ENCODE measurements at regions not wholly inside any gene's neighbourhood (a gene's known extent, or its start where the extent isn't known, plus 50 kb on each side); places are given as distances from the start of the nearest gene placed in this dataset.

DNA sequence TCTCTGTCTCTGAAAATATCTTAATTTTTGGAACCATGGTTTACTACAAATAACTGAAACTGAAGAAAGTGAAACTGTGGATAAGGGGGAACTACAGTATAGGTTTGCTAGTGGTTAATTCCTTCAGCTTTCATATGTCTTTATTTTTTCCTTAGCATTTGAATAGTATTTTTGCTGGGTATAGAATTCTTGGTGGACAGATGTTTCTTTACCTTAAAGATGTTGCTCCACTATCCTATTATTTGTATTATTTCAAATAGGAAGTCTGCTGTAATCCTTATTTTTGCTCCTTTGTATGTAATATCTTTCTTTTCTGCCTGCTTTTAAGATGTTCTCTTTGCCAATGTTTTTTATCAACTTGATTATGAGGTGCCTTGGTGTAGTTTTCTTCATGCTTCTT is 152.9 kb upstream of the ISL1 start:
- no peak overlapping the region for H3K4ac ChIP-seq (replicated peaks; ENCODE audit: insufficient read length, low read depth, low read length)
- no peak for TF ChIP-seq BCL11A (IDR thresholded peaks at IDR 0.05; ENCODE audit: low read depth in 2 of 2, low read length in 2 of 2)
- no peak for TF ChIP-seq JUN (IDR thresholded peaks at IDR 0.05; ENCODE audit: low read depth, low read length)
- TF ChIP-seq ASH2L (IDR thresholded peaks at IDR 0.05; ENCODE audit: low read length): no peak
- no peak for TF ChIP-seq HDAC2 (IDR thresholded peaks at IDR 0.05; ENCODE audit: borderline replicate concordance in 1 of 2, low read depth in 2 of 2, low read length in 2 of 2)
- no peak for TF ChIP-seq ZNF274 (IDR thresholded peaks at IDR 0.05; ENCODE audit: borderline replicate concordance, extremely low read depth, low read length)
- FAIRE-seq (no peak), DNase-seq (ENCODE audit: low read depth in 1 of 2, low spot score in 2 of 2) (no peak)
- H3K27me3 ChIP-seq (replicated peaks in 1 of 4; ENCODE audit: control insufficient read depth in 3 of 4, extremely low read depth in 1 of 4, insufficient read depth in 3 of 4, low read length in 3 of 4): no peaks in the 10 kb centered on the region
- no peaks in the 10 kb centered on the region for H3K79me2 ChIP-seq (ENCODE audit: control insufficient read depth in 1 of 2, insufficient read depth in 2 of 2, low read length in 2 of 2)
- no peak overlapping the region for H3K18ac ChIP-seq (ENCODE audit: extremely low read depth, low read length)
- H3K79me1 ChIP-seq (ENCODE audit: low read depth, low read length): no peaks in the 10 kb centered on the region
- H4K5ac ChIP-seq (ENCODE audit: insufficient read length, low read depth, low read length): no peak overlapping the region
- no peak overlapping the region for H2AK5ac ChIP-seq (ENCODE audit: low read depth, low read length)
- ChIA-PET POLR2A (ENCODE audit: partially characterized antibody) (no interaction called here), CTCF (ENCODE audit: partially characterized antibody) (no interaction called here)
- H3K9ac ChIP-seq (replicated peaks in 1 of 4; ENCODE audit: extremely low read depth in 1 of 4, low read depth in 3 of 4, low read length in 3 of 4): no peak overlapping the region
- H3K9me3 ChIP-seq (ENCODE audit: insufficient read depth in 2 of 2, low read depth in 1 of 2, low read length in 1 of 2): peaks cover 0 to 4% of the 10 kb centered on the region in 2 experiments; a peak in 1 of 4 replicates
- no peaks in the 10 kb centered on the region for H4K20me1 ChIP-seq (replicated peaks in 1 of 2; ENCODE audit: control insufficient read depth in 1 of 2, insufficient read depth in 2 of 2, low read length in 2 of 2)
- H2BK12ac ChIP-seq (ENCODE audit: low read depth, low read length): no peak overlapping the region
- no peak overlapping the region for H2BK20ac ChIP-seq (ENCODE audit: low read length)
- H3K56ac ChIP-seq (replicated peaks; ENCODE audit: insufficient read length, low read depth, low read length): no peak overlapping the region
- H3K4me2 ChIP-seq (ENCODE audit: insufficient read depth in 1 of 2, low read depth in 2 of 2, low read length in 2 of 2): no peak overlapping the region
- no peaks in the 10 kb centered on the region for H3K23me2 ChIP-seq (ENCODE audit: low read depth, low read length)
- peaks cover 2 to 12% (median 8%) of the 10 kb centered on the region in 4 experiments; a peak in 4 of 7 replicates for H3K4me1 ChIP-seq (replicated peaks in 1 of 4; ENCODE audit: control insufficient read depth in 3 of 4, insufficient read depth in 4 of 4, low read length in 3 of 4)
- H2AFZ ChIP-seq (ENCODE audit: low read length): no peak overlapping the region
- no peak overlapping the region for H2BK15ac ChIP-seq (ENCODE audit: low read length)
- H3K36me3 ChIP-seq (ENCODE audit: control insufficient read depth in 2 of 4, insufficient read depth in 4 of 4, low read length in 3 of 4): 0 out of 8 replicates have a peak, but pooled peaks cover 0 to 2% (median 0%) of the 10 kb centered on the region in 4 experiments
- no peak overlapping the region for H3K23ac ChIP-seq (ENCODE audit: insufficient read length)
- no peak overlapping the region for H4K8ac ChIP-seq (ENCODE audit: extremely low read depth, insufficient read depth, low read length)
- no peak overlapping the region for H4K91ac ChIP-seq (replicated peaks; ENCODE audit: insufficient read length, low read length)
- no peak overlapping the region for H3K14ac ChIP-seq (ENCODE audit: insufficient read length)
- H2BK5ac ChIP-seq (ENCODE audit: low read depth, low read length): no peak overlapping the region
- H3K4me3 ChIP-seq (ENCODE audit: extremely low read depth in 1 of 4, insufficient read depth in 2 of 4, low read depth in 3 of 4, low read length in 4 of 4): no peak overlapping the region
- no peak overlapping the region for H2BK120ac ChIP-seq (replicated peaks; ENCODE audit: low read depth, low read length)
- no peak overlapping the region for H3K27ac ChIP-seq (ENCODE audit: low read depth, low read length)

Measured in H1 (cell line).